Testis (tissue), 2 donors: ENCODE measurements at regions not wholly inside any gene's neighbourhood (a gene's known extent, or its start where the extent isn't known, plus 50 kb on each side); places are given as distances from the start of the nearest gene placed in this dataset.

Source experiments
- CTCF ChIP-seq, 3 experiments: fragments of 450-650 bp in 2 of 3; fragments of 200-600 bp in 1 of 3; sonication (generic) in 1 of 3; IDR thresholded peaks; one replicate each; pipeline ENCODE4 v1.5.1; 2016 to 2019; ENCODE audit warnings: antibody characterized with exemption in 3 of 3, mild to moderate bottlenecking in 2 of 3, moderate library complexity in 1 of 3
- POLR2A ChIP-seq: fragments of 450-650 bp; IDR thresholded peaks from one replicate; pipeline ENCODE4 v1.6.1; 2017; ENCODE audit warnings: antibody characterized with exemption, mild to moderate bottlenecking, moderate library complexity

GRCh38 chr3:197398286-197398878 lies 100.0 kb upstream of the DLG1 start:
- TF ChIP-seq CTCF (IDR thresholded peaks at IDR 0.05), result no peak
- TF ChIP-seq POLR2A, result no peak
